T-helper 1 cell (primary cell): ENCODE measurements at regions not wholly inside any gene's neighbourhood (a gene's known extent, or its start where the extent isn't known, plus 50 kb on each side); places are given as distances from the start of the nearest gene placed in this dataset.
"Not testable (repeated sequence)": the region's sequence is repeated elsewhere in the genome, so short reads cannot be mapped to it uniquely, and the experiment has no call there.

Source experiments
- DNase-seq, 5 donors: peaks; one replicate each; pipeline ENCODE4 v3.0.0-alpha.2; 2012 to 2020

DNA sequence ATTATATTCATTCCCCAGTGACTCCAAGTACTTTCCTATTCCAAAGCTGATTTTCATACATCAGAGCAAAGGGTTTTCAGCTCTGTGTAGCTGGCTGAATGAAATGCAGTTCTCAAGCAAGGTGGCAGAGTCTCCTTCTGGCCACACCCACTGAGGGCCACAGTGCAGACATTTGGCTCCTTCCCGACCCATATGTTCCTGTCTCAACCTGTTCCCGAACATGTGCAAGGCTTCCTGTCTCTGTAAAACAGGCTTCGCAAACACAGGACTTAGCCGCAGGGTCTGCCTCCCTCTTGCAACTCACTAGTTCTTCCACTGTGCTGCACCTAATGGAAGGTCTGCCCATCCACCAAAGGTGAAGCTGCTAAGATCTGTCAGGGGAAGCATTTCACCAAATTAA is 249.2 kb downstream of the MID1IP1 start:
- no peak for DNase-seq

DNA sequence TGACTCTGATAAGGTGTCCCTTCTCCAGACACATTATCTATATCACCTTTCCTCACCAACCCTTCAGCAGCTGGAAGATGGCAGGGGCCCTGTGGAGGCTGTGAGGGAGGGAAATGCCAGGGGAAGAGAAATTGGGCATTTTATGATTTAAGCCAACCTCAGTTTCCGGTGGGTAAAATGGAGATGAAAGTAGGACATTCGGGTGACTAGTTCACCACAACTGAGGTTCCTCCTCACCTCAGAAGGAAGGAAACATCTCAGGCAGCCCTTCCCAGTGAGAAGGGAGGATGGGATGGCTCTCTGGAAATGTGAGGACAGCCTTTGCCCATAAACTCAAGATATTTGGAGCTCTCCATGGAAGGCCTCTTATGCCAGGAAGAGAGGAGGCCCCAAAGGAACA is 251.5 kb downstream of the MID1IP1 start:
- no peak for DNase-seq

DNA sequence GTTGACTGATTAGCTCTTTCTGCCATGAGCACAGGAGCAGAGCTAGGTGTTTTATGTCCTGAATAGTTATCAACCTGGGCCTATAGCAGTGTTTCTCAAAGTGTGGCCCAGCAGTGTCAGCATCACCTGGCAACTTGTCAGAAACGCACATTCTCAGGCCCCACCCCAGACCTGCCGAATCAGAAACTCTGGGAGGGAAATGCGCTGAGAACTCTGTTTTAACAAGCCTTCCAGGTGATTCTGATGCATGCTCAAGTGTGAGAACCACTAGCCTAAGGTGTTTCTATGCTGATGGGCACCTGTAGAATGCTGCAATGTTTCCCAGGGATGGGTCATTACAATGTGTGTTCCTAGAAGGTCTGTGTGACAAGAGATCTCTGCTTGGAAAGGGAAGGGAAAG is 257.5 kb downstream of the MID1IP1 start:
- no peak for DNase-seq

DNA sequence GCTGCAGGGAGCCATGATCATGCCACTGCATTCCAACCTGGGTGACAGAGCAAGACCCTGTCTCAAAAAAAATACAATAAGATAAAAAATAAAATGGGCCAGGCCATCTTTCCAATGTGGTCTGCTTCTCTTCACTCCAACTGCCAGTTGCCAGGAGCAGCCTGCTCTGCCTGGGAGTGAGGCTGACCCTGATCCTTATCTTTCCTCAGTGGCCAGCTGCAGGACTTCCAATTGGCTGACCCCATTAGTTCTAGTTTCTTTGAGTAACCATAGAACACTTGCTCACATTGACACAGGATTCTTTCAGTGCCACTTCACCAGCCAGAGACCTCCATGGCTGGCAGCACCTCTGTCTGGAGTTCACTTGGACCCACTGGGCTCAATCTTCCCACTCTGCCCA is 258.6 kb downstream of the MID1IP1 start:
- no peak for DNase-seq

DNA sequence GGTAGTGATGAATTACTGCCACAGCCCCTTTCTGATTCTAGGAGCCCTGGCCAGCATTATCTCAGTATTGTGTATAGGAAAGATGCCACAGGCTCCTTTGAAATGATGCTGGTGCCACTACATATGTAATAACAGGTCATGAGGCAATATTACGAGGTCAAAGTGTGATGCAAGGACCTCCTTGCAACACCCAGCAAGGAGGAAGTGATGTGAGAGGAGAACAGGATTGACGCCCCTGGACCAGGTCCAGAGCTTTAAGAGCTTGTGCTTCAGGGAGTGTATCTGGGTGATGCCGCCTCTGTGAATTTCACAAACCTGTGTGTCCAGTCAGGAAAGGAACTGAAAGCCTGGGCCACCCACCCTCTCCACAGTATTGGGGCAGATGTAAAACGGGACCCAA is 261.8 kb downstream of the MID1IP1 start:
- DNase-seq = no peak

DNA sequence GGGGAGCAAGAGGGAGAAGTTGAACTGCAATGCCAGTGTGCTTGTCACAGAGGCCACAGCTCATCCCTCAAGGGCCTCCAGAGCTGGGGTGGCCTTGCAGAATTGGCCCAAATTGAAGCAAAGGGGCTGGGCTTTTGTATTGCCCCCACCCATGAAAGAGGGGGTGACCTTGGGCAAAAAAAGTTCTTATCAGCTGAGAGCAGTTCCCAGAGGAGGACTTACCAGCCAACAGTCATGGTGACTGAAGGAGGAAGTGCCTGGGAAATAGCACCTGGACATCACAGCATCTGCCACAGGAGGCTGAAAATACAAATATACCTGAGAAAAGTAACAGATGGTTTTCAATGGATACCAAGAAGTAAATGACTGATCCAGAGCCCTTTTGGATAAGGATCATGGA is 262.4 kb downstream of the MID1IP1 start:
- DNase-seq = no peak

DNA sequence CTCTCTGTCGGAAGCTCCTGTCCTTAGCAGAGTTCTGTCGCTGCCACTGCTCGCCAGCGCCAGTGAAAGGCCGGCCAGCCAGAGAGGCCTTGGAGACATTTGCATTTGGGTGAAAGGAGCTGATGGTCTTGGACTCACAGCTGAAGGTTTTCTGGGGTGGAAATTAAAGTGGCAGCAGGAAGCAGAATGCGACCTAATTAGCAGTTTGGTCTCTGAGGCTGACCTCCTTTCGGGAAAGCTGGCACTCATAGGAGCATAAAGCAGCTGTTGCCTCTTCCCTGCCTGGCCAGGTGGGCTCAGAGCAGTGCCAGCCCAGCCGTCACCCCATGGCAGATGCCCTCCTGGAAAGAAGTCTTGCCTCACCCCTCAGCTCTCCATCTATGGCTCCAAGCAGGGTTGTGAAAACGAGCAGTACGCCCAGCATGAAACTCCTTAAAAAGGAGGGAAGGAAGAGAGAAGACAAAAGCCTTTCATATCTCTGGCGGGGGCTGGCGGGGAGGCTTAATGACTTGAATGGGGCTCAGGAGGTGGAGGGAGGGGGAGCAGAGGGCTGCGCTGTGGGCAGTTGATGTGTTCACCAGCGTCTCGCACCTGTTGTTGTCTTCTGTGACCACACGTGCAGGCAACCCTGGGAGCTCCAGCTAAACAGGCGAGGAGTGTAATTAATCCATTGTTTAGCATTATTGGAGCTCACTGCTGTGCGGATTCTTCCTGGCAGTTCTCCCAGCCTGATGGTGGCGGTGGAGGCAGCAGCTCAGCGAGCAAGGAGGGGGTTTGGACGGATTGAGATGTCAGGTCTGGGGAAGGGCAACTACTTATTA is 264.0 kb downstream of the MID1IP1 start:
- no peak for DNase-seq

DNA sequence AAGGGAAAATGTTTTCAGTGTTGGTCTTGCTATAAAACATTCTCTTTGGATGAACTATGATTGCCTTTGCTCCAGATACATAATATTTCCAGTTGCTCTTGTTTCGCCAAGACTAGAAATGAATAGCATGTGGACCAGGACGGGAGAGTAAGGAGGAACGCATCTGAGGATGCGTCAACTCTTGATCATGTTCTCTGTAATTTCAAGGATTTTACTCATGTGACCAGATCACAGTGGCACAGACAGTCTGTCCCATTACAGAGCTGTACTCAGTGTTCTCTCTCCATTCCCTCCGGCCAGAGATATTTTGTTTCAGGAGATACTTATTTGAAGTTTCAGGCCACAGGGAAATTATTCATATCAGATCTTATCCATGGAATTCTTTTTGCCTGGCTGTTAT is 266.6 kb downstream of the MID1IP1 start:
- DNase-seq = no peak

DNA sequence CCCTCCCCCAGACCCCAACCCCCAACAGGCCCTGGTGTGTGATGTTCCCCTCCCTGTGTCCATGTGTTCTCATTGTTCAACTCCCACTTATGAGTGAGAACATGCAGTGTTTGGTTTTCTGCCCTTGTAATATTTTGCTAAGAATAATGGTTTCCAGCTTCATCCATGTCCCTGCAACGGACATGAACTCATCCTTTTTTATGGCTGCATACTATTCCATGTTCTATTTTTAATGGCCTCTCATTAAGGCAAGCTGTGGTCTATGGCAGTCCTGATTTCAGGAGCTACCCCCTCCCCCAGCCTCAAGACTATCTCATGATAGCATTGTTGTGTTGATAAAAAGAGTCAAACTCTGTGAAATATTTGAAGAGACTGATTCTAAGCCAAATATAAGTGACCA is 267.4 kb downstream of the MID1IP1 start:
- DNase-seq = not testable (repeated sequence)

DNA sequence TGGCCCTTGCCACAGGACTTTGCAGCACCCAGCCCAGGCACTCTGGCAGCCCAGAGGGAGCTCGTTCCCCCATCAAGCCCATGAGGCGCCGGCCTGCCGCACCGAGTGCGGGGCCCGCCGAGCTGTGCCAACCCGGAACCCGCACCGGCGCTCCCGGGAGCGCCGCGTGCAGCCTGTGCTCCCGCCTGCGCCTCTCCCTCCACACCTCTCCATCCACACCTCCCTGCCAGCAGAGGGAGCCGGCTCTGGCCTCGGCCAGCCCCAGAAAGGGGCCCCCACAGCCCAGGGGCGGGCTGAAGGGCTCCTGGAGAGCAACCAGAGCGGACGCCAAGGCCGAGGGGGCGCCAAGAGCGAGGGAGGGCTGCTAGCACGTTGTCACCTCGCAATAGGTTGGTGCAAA is 268.8 kb downstream of the MID1IP1 start:
- no peak for DNase-seq

DNA sequence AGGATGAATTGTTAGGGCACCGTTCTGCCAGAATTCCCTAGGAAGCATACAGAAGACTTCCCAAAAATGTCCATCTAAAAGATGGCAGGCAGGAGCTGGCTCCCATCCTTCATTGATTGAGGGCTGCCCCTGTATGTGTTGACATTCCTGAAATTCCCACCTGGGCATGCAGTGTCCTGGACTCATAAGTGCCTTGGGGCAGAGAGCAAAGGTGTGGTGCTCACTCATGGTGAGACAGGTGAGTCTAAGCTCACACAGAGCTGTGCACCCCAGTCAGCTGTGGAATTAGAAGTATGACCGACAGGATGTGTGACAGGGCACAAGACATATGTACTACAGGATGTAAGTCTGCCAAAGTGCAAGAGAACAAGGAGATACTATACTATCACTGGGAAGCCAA is 271.9 kb downstream of the MID1IP1 start:
- no peak for DNase-seq

DNA sequence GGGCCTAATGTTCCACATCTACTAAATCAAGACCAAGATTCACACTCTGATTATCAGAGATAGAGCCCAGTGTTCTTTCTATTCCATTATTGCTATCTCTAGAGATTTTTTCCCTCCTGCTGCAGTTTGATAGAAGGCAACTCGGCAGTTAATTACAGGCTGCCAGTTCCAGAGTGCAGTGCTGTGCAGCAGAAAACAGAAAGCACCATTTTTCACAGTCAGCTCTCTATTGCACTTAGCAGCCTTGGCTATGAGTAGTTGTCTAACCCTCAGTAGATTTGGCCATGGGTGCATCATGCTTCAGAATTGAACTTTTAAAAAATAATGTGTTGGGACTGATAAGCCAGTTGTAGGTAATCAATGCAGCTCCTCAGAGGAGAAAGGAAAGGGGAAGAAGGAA is 295.3 kb downstream of the MID1IP1 start:
- DNase-seq = no peak

DNA sequence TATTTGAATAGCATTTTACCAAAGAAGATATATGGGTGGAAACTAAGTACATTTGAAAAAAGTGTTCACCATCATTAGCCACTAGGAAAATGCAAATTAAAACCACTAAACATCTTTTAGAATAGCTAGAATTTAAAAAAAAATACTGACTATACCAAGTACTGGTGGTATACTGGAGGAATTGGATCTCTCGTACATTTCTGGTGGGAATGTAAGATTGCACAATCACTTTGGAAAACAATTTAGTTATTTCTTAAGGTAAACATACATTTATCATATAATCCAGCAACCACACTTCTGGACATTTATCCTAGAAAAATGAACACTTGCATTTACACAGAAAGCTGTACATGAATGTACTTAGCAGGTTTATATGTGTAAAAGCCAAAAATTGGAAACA is 303.5 kb downstream of the MID1IP1 start:
- no peak for DNase-seq

DNA sequence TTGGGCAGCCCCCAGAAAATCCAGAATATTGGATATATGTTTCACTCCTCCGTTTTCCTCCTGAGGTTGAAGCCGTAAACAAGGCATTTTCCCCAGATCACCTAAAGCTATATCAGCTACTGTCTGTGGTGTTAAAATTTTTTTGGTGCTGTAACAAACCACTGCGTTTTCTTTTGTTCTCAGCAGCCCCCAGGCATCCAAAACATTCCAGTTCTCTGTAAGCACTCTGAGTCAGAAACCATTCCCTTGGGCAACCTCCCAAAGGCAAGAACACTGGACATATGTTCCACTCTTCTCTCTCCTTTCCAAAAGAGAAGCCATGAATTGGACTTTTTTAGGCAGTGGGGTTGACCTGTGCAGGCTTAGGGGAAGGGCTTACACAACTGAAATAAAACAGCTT is 310.9 kb downstream of the MID1IP1 start:
- no peak for DNase-seq

DNA sequence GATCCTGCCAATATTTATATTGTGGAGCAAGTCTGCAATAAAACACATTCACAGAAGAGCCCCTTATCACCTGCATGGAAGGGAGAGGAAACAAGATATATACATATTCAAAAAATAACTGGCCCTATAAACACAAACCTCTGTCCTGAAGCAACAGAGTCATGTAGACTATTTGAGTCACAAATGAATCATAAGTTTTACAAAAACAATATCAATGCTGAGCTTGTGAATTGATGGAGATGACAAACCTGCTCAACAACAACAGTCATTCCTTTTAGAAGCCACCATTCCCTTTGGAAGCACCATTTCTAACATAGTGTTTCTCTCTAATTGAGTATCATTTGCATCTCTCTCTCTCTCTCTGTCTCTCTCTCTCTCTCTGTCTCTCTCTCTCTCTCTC is 313.9 kb downstream of the MID1IP1 start:
- no peak for DNase-seq

DNA sequence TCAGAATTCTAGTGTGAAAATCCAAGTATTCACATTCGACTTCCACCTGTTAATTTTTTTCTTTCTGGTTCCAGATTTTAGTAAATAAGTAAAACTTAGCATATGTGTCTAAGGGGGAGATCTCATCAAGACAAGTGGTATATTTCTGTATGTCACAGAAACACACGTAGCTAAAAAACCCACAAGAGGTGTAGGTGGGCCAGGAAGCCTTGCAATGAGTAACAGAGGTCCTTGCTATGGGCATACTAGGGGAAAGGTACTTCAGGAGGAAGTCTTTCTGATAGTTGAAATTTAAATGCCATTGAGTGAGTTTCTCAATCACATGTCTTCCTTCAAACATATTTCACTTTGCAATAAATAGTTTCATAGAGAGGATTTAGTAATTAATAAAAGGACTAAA is 315.8 kb downstream of the MID1IP1 start:
- DNase-seq = no peak

DNA sequence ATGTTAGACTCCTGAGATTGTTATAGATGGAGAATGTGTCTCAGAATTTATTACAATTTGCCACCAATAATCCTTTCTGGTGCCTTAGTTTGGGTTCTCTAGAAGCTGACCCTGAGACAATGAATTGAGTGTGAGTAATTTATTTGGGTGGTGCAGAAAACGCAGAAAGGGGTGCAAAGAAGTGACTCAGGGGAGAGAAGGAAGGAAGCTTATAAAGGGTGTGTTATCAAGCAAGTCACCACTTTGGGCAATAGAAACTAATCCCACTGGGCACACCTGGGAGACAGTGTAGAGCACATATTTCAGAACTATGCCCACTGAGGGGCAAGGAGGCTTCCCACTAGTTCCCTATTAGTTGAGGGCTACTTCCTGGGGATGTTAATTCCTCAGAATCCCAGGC is 320.6 kb downstream of the MID1IP1 start:
- DNase-seq = no peak

DNA sequence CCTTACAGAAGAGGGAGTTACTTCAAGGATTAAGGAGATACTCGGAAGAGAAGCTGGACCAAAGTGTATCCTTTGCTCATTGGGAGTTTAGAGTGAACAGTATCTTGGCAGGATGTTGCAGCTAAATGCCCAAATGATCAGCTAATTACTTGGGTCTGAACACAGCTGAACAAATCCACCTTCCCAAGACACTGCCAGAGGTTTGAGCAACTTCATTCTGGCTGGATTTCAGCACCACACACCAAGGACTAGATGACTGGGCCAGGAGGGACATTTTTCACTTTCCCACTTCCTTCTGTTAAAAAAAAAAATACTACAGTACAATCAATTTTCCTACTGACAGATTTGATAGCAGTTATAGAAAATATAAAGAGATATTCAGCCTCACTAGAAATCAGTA is 324.6 kb downstream of the MID1IP1 start:
- no peak for DNase-seq

DNA sequence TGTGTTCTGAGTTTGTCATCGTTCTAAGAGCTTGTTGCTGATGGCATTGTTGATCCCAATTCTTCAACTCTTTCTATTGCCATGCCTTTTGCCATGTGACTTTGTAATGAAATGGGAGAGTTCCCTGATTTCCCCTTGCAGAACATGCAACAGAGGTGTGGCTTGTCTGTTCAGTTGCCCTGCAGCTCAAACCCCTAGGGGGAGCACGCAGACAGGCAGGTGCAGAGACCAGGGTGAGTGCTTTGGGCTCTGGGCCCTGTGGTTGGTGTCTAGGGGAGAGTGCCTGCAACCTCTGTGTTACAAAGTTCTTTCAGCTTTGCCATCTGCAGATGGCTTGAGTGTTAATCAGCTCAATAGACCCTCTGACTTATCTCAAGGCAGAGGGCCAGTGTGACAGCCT is 332.7 kb downstream of the MID1IP1 start:
- DNase-seq = no peak

DNA sequence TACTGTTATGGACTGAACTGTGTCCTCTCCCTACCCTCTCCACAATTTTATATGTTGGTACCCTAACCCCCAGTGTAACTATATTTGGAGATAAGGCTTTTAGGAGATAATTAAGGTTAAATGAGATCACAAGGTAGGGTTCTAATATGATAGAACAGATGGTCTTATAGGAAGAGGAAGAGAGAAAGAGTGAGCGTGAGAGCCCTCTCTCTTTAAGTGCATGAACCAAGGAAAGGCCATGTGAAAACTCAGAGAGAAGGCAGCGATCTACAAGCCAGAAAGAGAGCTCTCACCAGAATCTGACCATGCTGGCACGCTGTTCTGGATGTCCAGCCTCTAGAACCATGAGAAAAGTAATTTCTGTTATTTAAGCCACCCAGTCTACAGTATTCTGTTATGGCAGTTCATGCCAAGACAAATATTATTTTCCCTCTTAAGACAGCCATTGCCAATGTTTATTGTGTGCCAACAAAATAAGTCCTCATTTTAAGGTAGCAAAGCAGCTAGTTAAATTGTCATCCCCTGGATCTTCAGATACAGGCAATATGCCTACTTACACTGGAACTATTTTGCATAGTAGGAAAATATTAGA is 336.2 kb downstream of the MID1IP1 start:
- no peak for DNase-seq

DNA sequence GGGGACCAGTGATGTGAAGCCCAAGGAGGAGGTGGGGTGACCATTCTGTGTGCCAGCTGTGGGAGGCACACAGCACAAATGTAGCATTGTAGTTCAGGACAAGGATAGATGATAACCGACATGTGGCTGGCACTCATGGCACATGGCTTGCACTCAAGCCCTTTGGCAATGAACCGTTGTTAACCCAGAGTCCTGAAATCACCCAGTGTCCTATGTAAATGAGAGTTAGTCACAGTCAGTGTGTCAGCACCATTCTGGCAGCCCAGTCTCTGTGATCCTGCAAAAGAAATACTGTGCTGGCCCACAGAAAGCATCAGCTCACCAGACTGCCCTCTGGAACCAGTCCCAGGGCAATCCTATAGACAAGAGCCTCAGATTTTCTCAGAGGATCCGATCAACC is 339.3 kb downstream of the MID1IP1 start:
- no peak for DNase-seq

DNA sequence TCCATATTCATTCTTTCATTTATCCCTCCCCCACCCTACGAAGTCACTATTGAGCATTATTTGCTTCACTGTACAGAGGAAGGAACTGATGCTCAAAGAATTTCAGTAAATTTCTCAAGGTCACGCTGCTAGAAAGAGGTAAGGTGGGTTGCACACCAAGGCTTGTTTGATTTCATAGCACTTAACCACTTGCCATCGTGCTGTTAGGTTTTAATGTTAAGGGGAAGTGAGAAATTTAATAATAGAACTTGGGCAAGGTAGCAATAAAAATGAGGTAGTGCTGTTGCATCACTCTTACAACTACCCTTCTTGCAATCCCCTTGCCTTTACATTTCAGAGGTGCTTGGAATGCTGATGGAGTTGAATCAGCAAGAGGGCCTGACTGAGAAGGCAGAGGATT is 343.1 kb downstream of the MID1IP1 start:
- DNase-seq = no peak

DNA sequence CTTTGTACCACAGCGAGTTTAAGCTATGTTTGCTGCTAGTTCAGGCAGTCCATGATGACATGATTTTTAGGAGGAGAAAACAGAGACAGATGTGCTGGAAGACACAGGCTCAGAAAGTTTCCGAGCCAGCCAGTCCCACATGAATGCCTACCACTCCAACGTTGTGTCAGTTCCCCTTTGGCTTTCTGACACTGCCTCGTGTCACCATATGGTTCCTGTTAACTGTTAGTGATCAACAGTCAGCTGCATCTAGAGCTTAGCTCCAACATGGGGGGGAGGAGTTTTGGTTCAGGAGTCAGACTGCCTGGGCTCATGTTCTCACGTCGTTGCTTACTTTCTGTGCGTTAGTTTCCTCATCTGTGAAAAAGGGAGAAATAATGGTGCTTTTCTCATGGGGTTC is 343.7 kb downstream of the MID1IP1 start:
- no peak for DNase-seq

DNA sequence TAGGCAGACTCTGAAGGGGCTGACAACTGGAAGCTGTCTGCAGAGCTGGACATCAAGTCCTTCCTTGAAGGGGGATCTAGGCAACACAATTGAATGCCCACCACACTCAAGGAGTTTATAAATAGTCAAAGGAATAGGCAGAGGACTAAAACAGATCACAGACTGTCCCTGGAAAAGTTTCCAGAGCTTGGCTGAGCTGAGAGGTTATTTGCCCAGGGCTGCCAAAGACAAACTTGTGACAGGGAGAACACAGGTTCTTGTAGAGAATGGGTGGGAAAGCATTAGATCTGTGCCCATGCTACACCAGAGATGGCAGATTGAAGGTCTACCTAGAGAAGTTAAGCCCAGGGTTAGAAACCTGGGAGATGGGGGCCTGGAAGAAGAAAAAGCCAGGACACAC is 344.6 kb downstream of the MID1IP1 start:
- no peak for DNase-seq

DNA sequence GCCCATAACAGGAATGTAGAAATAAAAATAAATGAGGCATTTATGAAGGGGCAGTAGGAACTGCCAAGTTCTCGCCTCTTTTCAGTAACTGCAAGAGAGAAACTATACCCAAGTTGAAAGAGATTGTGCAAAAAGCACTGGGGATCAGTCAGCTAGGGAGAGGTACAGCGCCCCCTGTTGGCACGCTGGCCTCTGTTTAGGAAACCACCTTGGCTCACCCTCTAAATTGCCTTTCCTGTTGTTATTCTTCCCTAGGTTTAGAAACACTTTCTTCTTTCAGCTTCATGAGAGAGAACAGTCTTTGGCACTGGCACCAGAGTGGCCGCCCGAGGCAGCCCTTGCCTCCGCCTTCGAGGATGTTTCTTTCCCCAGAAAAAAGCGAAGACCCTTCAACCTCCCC is 348.5 kb downstream of the MID1IP1 start:
- peak; percentile 9 to 47 (median 31) for DNase-seq
